Fibroblast of lung (primary cell): ENCODE measurements at regions not wholly inside any gene's neighbourhood (a gene's known extent, or its start where the extent isn't known, plus 50 kb on each side); places are given as distances from the start of the nearest gene placed in this dataset.

ENCODE experiments used
- CTCF ChIP-seq, 2 donors: IDR thresholded peaks in 1 of 2; conservative IDR thresholded peaks in 1 of 2; 1 replicate in 1 of 2; 2 replicates in 1 of 2; pipeline ENCODE4 v1.5.1; 2011 to 2012; ENCODE audit warnings: low read length in 2 of 2, control low read depth in 1 of 2, inconsistent platforms in 1 of 2, low read depth in 1 of 2, mild to moderate bottlenecking in 1 of 2
- EZH2 ChIP-seq: IDR thresholded peaks from 2 replicates; pipeline ENCODE4 v1.5.1; 2012; ENCODE audit warnings: low read length, control low read depth, mild to moderate bottlenecking; ENCODE audit errors: missing control alignments

GRCh38 chr16:85321509-85322271 lies 209.4 kb upstream of the CIBAR2 start:
- TF ChIP-seq CTCF (conservative IDR thresholded peaks at IDR 0.05 in 1 of 2, IDR thresholded peaks at IDR 0.05 in 1 of 2; ENCODE audit: low read depth in 1 of 2, low read length in 2 of 2) (no peak), EZH2 (no peak)
